Duodenal mucosa (tissue), 2 donors: ENCODE measurements at regions not wholly inside any gene's neighbourhood (a gene's known extent, or its start where the extent isn't known, plus 50 kb on each side); places are given as distances from the start of the nearest gene placed in this dataset.
"Not testable (repeated sequence)": the region's sequence is repeated elsewhere in the genome, so short reads cannot be mapped to it uniquely, and the experiment has no call there.

ENCODE experiments used
- H3K27ac ChIP-seq: one replicate; pipeline ENCODE4 v1.7.0; 2013; ENCODE audit warnings: low read depth, low read length
- H3K27me3 ChIP-seq, 2 donors: one replicate each; pipeline ENCODE4 v1.7.0; 2013; ENCODE audit warnings: low read length in 2 of 2, control low read depth in 1 of 2; ENCODE audit not compliant: insufficient read depth in 2 of 2, control insufficient read depth in 1 of 2
- H3K36me3 ChIP-seq, 2 donors: one replicate each; pipeline ENCODE4 v1.7.0; 2013; ENCODE audit warnings: low read length in 2 of 2, control low read depth in 1 of 2; ENCODE audit not compliant: insufficient read depth in 2 of 2, control insufficient read depth in 1 of 2
- H3K4me1 ChIP-seq, 2 donors: one replicate each; pipeline ENCODE4 v1.7.0; 2013; ENCODE audit warnings: low read length in 2 of 2, control low read depth in 1 of 2; ENCODE audit not compliant: insufficient read depth in 2 of 2, control insufficient read depth in 1 of 2
- H3K4me3 ChIP-seq, 2 donors: one replicate each; pipeline ENCODE4 v1.7.0; 2013; ENCODE audit warnings: low read length in 2 of 2, low read depth in 1 of 2
- H3K9ac ChIP-seq, 2 donors: one replicate each; pipeline ENCODE4 v1.7.0; 2013; ENCODE audit warnings: low read length in 2 of 2, low read depth in 1 of 2
- H3K9me3 ChIP-seq, 2 donors: one replicate each; pipeline ENCODE4 v1.7.0; 2013; ENCODE audit warnings: low read length in 2 of 2, control low read depth in 1 of 2; ENCODE audit not compliant: control insufficient read depth in 1 of 2

DNA sequence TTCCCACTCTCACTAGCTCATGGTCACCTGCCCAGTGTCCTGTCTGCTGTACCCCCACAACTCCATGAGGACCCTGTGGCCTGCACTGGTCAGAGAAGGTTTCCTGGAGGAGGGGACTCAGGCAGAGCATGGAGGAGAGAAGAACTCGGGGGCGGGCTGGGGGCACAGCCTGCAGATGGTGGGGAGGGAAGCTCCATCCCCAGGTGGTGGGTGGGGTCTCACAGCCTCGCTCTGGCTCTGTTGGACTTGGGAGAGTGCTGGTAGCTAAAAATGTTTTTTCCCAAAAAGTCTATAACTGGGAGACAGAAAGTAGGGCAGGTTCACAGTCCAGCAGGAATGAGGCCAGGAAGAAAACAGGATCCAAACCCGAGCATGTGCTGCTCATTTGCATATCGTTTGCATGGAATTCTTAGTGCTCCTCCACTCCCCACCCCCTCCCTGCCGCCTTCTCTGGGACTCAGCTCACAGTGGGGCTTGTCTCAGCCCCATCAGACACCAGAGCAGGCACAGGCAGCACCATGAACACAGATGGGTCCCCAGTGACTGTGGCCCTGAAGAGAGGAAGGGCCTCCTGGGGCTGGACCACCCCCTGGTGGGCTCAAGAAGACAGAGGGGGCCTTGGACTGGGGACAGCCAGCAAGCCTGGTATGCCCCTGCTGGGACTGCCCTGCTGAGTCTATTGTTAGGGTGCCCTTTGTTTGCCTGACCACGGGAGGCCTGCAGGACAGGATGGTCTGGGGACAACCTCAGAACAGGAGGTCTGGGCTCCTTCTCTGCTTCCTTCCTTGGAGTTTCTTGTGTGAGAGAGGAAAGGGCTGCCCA, 67.0 kb upstream of the SFSWAP start:
- Histone ChIP-seq H3K9me3 (no peaks in the 10 kb centered on the region), H3K4me1 (no peaks in the 10 kb centered on the region), H3K27ac (no peak overlapping the region), H3K9ac (no peak overlapping the region), H3K4me3 (no peak overlapping the region), H3K27me3 (no peaks in the 10 kb centered on the region), H3K36me3 (no peaks in the 10 kb centered on the region)

DNA sequence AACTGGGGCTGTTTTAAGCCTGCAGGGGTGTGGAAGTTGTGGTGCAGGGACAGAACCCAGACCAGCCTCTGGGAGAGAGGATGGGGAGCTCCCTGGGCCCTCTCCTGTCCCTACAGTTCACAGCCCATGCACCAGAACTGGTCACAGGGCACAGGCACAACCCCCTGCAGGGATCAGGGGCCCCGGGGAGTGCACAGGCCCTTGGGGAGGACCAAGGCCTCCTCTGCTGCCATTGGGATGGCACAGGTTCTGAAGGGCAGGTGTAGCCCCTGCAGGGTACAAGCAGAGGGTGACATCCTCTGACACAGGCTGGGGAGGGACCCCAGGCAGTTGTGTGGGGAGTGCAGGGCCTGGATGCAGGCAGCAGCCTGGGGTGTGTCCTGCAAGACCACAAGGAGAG, 66.4 kb upstream of the SFSWAP start:
- H3K36me3 ChIP-seq: no peaks in the 10 kb centered on the region
- no peaks in the 10 kb centered on the region for H3K4me1 ChIP-seq
- no peak overlapping the region for H3K4me3 ChIP-seq
- no peak overlapping the region for H3K9ac ChIP-seq
- H3K9me3 ChIP-seq: no peaks in the 10 kb centered on the region
- no peak overlapping the region for H3K27ac ChIP-seq
- no peaks in the 10 kb centered on the region for H3K27me3 ChIP-seq

DNA sequence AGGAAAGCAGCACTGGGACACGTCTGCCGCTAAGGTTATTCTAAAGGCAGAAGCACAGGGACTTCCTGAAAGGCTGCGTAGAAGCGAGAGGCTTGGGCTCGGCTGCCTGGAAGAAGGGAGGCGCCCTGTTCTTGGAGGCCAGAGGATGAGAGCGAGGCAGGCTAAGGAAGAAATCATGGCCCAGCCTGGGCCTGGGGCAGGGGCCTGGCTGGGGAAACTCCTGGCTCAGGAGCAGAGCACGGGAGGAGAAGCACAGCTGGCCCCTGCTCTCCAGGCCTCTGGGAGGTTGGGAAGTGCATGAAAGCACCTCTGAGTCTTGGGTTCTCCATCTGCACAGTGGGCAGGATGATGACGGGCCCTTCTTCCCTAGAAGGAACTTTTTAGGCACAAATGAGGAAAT, 66.0 kb upstream of the SFSWAP start:
- not testable (repeated sequence) for H3K9me3 ChIP-seq, H3K36me3 ChIP-seq, H3K4me3 ChIP-seq, H3K27me3 ChIP-seq, H3K27ac ChIP-seq, H3K4me1 ChIP-seq, H3K9ac ChIP-seq

DNA sequence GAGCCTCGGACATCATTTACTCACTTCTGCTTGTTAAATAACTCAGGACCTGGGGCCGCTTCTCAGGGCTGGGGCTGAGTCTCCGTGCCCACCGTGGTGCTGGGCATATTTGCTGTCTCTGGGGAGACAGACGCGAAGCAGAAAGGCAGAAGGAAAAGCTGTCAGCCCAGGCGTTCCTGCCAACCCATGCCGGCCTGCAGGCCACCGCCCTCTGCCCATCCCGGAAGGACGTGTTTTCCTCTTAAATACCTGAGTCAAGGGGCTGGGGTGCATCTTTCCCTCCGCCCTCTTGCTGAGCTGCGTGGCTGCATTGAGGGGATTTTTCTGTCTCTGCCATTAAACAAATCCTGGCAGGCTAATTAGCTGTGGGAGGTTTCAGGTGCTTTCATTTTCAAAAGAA, 65.3 kb upstream of the SFSWAP start:
- not testable (repeated sequence) for H3K4me1 ChIP-seq, H3K9me3 ChIP-seq, H3K27me3 ChIP-seq, H3K9ac ChIP-seq, H3K36me3 ChIP-seq, H3K4me3 ChIP-seq, H3K27ac ChIP-seq

DNA sequence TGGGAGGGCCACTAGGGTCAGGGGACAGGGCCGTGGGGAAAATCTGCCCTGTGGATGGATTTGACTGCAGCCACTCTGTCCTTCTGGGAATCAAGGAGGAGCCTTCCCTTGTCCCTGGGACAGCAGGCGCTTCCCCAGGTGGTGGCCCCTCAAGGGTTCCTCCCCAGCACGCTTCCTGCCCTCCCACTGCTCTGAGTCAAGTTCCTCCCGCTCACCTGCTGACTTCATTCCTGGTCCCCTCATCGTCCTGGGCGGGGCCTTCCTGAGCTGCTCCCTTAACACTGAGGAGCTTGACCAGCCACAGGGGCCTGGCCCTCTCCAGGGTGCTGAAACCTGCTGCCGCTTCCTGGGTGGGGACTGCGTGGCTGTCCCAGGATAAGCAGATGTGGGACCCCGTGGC, 64.4 kb upstream of the SFSWAP start:
- not testable (repeated sequence) for H3K36me3 ChIP-seq, H3K9ac ChIP-seq, H3K4me3 ChIP-seq, H3K9me3 ChIP-seq, H3K27ac ChIP-seq, H3K27me3 ChIP-seq, H3K4me1 ChIP-seq

DNA sequence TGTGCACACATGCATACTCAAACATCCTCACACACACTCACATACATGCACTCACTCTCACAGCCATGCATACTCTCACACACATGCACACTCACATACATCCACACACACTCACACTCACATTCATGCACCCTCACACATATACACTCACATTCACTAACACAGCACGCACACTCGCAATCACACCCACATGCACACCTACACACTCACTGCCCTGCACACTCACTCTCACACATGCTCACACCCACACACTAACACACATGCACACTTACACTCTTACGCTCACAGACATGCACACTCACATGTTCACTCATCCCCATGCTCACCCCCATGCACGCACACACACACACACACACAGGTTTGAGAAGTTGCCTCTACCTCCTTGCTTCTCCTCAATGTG, 63.2 kb upstream of the SFSWAP start:
- Histone ChIP-seq H3K9me3 (no peaks in the 10 kb centered on the region), H3K36me3 (no peaks in the 10 kb centered on the region), H3K4me1 (no peaks in the 10 kb centered on the region), H3K27me3 (no peaks in the 10 kb centered on the region), H3K4me3 (no peak overlapping the region), H3K27ac (no peak overlapping the region), H3K9ac (no peak overlapping the region)

DNA sequence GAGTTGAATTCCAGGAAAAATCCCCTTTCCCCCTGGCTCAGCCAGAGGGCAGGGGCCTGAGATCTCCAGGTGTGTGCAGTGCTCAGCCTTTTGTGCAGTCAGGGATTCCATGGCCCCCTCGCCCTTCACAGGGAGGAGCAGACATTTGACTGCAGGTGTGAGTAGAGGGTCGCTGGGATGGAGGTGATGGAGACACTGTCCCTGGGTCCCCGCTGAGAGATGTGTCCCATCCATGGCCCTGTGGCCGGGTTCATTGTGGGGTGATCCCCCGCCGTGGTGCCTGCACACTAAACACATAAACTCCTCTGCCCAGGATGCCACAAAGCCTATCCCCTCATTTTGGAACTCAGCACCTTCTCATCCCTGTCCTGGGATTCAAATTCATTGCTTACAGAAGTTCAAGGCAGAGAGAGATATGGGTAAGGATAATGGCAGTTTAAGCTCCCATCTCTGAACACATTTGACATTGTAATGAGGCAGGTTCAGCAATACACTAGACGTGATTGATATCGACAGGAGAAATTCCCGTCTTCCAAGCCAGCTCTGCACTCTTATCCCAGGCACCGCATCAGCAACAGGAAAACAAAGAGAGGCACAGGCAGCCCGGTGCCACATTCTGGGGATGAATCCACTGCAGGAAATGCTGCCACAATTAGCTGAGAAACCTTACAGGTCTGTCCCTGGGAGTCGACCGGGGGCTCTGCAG, 55.3 kb upstream of the SFSWAP start:
- not testable (repeated sequence) for H3K9me3 ChIP-seq, H3K4me3 ChIP-seq, H3K36me3 ChIP-seq, H3K4me1 ChIP-seq, H3K27ac ChIP-seq, H3K9ac ChIP-seq, H3K27me3 ChIP-seq

DNA sequence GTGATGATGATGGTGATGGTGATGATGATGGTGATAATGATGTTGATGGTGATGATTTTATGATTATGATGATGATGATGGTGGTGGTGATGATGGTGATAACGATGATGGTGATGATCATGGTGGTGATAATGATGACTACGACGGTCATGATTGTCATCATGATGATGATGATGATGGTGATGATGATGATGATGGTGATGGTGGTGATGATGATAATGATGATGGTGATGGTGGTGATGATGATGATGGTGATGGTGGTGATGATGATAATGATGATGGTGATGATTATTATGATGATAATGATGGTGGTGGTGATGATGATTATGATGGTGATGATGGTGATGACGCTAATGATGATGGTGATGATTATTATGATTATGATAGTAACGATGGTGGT, 54.1 kb upstream of the SFSWAP start:
- not testable (repeated sequence) for H3K9me3 ChIP-seq, H3K9ac ChIP-seq, H3K36me3 ChIP-seq, H3K27ac ChIP-seq, H3K27me3 ChIP-seq, H3K4me3 ChIP-seq, H3K4me1 ChIP-seq

DNA sequence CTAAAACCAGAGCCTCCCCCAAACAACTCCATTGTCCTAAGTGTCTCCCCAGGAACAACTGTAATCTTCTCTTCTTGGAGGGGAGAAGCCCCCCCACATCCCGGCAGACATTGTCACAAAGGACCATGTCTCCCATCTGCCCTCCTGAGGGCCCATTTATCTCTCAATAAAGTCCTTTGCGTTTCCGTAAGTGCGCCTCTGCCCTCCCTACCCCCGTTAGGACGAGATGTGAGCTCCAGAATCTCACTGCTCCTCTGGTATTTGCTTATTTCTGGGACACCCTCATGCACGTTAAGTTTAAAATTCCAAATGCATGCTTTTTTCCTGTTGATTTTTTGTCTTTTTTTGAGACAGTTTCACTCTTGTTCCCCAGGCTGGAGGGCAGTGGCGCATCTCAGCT, 52.3 kb upstream of the SFSWAP start:
- H3K4me3 ChIP-seq, H3K27ac ChIP-seq, H3K36me3 ChIP-seq, H3K9ac ChIP-seq, H3K4me1 ChIP-seq, H3K27me3 ChIP-seq, H3K9me3 ChIP-seq: not testable (repeated sequence)

DNA sequence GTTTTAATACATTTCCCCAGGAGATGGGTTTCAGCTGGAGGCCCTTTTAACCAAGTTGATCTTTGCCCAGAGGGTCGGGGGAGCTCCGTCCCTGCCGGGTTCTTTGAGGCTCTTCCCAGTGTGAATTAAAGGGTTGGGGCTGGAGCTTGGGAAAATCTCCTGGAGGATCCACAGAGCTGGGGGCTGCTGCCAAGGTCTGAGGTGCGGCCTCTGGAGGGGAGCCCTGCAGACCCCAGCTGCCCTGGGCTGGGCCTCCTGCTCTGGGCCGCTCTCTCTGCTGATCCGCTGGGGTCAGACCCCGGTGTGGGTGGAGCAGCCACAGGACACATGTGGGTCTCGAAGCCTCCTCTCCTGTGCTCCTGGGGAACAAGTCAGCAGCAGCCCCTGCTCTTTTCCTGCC, 51.4 kb upstream of the SFSWAP start:
- not testable (repeated sequence) for H3K4me1 ChIP-seq, H3K9me3 ChIP-seq, H3K9ac ChIP-seq, H3K27ac ChIP-seq, H3K36me3 ChIP-seq, H3K4me3 ChIP-seq, H3K27me3 ChIP-seq
